GM19238 (cell line): ENCODE measurements at regions not wholly inside any gene's neighbourhood (a gene's known extent, or its start where the extent isn't known, plus 50 kb on each side); places are given as distances from the start of the nearest gene placed in this dataset.

ENCODE experiments used
- DNase-seq: peaks from one replicate; pipeline ENCODE4 v3.0.0; 2011; ENCODE audit warnings: low spot score; ENCODE audit not compliant: insufficient read length

DNA sequence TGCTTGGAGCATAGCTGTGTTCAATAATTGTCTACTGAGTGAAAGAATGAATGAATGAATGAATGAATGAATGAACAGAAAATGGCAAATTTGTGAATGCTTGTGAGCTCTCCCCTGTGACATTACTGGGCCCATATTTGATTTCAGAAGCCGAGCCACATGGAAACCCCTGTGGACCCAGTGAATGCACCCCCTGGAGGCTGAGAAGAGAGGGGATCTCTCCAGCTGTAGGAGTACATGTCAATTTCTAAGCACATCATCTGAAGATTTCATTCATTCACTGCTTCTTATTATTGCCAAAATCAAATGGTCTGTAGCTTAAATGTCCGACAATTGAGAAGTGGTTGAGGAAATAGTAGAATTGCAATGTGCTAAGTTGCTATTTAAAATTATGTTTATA is 58.3 kb upstream of the DOCK1 start:
- DNase-seq: no peak

DNA sequence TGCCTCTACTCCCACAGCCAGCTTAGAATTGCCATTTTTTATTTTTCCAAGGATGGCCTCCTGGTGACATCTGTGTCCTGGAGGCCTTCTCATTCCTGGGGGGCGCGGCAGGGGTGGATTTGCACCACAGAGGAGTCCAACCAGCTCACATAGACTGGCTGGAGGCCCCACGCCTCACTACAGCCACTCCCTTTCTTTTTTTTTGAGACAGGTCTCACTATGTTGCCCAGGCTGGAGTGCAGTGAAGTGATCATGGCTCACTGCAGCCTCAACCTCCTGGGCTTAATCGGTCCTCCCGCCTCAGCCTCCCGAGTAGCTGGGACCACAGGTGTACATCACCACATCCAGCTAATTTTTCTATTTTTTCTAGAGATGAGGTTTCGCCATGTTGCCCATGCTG is 57.6 kb upstream of the DOCK1 start:
- no peak for DNase-seq

DNA sequence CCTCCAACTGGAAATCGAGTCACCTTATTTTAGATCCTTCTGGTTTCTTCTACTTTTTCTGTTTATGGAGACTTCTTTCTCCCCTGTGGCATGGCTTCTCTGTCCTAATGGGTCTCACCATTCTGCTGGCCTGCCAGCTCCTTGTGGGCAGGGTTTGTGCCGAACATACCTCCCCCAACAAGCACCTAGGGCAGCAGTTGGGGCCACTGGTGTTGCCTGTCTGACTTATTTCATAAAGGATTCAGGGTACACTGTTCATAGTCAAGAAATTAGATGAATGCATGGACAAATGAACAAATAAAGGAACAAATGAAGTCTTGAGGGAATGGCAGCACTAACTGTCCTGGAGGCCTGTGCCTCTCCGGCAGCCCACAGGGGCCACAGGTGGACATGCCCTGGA is 55.6 kb upstream of the DOCK1 start:
- no peak for DNase-seq

DNA sequence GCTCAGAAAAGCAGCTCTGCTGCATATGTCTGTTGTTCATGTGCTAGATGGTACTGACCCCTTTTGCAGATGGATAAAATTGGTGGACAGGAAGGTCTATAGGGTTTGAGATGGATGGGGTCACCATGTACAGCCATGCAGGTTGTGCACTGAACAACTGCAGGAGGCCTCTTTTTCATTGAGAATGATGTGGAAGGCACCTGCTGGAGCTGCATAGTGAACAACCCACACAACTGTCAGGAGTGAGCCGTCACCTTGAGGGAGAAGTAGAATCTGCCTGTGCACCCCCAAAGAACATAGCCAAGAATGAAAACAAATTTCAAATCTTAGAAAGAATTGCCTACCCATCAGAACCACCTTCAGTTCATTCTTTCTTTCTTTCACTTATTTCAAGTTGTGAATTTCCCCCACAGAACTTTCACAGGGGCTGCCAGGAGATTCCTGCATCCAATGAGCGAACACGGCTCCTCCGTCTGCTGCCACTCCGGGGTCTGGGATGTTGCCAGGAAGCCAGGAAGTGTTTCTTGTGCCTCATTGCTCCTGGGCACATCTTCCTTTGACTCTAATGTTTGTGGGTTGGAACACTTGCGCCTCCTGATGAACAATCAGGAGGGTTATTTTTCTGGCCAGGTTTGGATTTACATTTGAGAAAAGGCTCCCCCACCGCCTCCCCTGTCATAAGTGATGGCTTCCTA is 53.7 kb upstream of the DOCK1 start:
- no peak for DNase-seq

DNA sequence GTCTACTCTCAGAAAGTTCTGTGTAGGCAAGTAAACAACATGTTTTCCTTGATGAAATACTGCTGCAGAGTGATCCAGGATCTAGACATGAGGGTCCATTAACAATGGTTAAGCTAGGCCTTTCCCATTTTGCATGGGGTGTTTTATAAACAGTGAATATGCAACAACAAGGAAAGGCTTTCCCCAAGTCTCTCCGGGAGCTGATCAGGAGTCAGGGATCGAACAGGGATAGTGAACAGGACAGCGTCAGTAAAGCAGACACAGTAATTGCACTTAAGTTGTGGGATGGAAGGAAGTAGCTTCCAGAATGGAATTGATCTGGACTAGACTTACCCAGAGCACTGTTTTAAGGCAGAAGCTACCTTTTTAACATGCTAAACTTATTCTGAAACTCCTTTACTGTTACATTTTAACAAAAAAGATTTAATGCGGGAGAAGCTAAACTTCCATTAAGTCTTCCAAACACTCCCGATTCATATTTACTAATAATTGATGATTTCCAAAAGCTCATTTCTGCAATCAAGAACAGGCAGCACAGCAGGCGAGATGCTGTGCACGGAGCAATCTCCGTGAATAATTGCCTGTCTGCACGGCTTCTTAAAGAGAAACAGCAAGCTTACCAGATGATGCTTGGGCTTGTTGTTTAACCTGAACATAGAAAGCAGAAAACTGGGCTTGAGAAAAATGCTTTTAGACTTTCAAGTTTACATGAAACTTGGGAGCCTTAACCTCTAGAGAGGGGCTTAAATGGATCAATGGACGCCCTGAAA is 50.3 kb upstream of the DOCK1 start:
- no peak for DNase-seq
